ENCODE measurements at regions not wholly inside any gene's neighbourhood (a gene's known extent, or its start where the extent isn't known, plus 50 kb on each side); places are given as distances from the start of the nearest gene placed in this dataset.

- TF ChIP-seq RFX1 (IDR thresholded peaks at IDR 0.05) (no peak), ARID5B (CRISPR knock-in tag; IDR thresholded peaks at IDR 0.05) (peak; percentile 85), FOXO4 (CRISPR knock-in tag; conservative IDR thresholded peaks at IDR 0.05) (no peak), MTA1 (CRISPR knock-in tag; IDR thresholded peaks at IDR 0.05; ENCODE audit: borderline replicate concordance) (no peak), SNAPC4 (CRISPR knock-in tag; IDR thresholded peaks at IDR 0.05) (no peak), ZNF329 (CRISPR knock-in tag; IDR thresholded peaks at IDR 0.05; ENCODE audit: low read depth) (no peak), BRF2 (CRISPR knock-in tag; IDR thresholded peaks at IDR 0.05) (no peak), ZNF33B (CRISPR knock-in tag; IDR thresholded peaks at IDR 0.05) (no peak), ATF2 (CRISPR knock-in tag; IDR thresholded peaks at IDR 0.05) (no peak), ZNF556 (CRISPR knock-in tag; IDR thresholded peaks at IDR 0.05; ENCODE audit: borderline replicate concordance) (no peak), ZBTB8A (CRISPR knock-in tag; IDR thresholded peaks at IDR 0.05; ENCODE audit: borderline replicate concordance, low read depth) (no peak), ATF1 (CRISPR knock-in tag; IDR thresholded peaks at IDR 0.05) (no peak), NCOA2 (CRISPR knock-in tag; IDR thresholded peaks at IDR 0.05) (no peak), PAWR (CRISPR knock-in tag; IDR thresholded peaks at IDR 0.05; ENCODE audit: borderline replicate concordance) (no peak), SSRP1 (CRISPR knock-in tag; IDR thresholded peaks at IDR 0.05) (0 out of 2 replicates have a peak, but pooled peaks have one; percentile 45), ATF7 (IDR thresholded peaks at IDR 0.05) (peak; percentile 18; the same call in 1 of the 2 replicates), ATF7 (CRISPR knock-in tag; IDR thresholded peaks at IDR 0.05) (no peak)
Measured at GRCh38 chr2:203811491-203812221, 55.9 kb upstream of the CTLA4 start (continued).

Measured in HepG2 (cell line).